HG03457 (cell line): ENCODE measurements at regions not wholly inside any gene's neighbourhood (a gene's known extent, or its start where the extent isn't known, plus 50 kb on each side); places are given as distances from the start of the nearest gene placed in this dataset.

Source experiments
- ATAC-seq: cut with Tn5 transposase; IDR thresholded peaks from one replicate; pipeline ENCODE4 v1.9.1; 2021; ENCODE audit warnings: moderate number of reproducible peaks; ENCODE audit not compliant: unreplicated experiment

DNA sequence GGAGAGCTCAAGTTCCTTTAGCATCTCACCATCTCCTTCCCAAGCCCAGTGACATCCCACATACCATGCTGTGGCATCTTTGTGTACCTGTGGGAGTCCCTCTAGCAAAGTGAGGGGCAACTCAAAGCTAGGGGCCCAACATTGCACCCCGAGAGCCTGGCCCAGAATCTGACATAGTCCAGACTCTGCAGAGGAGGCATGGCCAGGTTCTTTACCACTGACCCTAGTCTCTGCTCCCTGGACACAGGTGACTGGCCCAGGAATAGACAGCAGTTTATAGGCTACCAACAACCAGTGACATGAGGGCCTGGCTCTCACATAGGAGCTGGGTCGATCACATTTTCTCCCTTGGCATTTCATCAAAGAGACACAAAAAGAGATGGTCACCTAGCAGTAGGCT is 444.0 kb upstream of the ZMIZ1 start:
- ATAC-seq, result no peak

DNA sequence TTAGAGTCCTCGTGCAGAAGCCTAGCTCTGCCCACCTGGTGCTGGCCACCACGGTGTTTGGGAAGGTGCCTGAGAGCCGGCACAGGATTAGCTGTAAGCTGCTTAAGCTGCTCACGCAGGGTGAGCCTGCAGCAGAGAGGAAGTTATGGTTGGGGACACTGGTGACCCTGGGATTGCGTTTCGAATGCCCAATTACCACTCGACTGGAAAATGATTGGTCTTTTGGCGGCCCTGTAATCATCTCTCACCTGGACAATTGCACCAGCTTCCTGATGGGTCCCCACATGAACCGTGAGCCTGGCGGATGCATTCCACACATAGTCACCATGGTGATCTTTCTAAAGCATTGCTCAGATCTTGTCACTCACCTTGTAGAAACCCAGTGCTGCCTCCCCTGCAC is 442.3 kb upstream of the ZMIZ1 start:
- no peak for ATAC-seq

DNA sequence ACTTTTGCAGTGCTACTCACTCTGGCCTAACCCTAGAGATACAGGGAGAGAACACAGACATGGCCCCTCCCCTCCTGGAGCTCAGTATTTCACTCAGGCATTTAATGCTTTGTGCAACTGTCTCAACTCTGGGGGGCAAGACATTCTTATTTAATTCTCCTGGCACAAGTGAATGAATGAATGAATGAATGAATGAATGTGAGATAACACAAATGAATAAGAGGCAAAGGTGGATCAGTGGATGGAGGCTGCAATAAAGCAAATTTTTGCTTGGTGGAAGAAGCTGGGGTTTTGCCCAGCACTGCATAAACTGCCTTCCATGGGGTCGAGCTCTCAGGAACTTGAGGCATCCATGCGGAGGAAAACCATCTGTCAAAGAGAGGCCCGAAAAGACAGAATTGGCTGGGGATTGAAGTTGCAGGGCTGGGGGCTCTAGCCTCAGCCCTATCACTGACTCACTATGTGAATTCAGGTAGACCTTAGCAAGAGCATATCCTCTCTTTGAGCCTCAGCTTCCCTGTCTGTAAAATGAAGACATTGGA is 441.4 kb upstream of the ZMIZ1 start:
- ATAC-seq, result no peak

DNA sequence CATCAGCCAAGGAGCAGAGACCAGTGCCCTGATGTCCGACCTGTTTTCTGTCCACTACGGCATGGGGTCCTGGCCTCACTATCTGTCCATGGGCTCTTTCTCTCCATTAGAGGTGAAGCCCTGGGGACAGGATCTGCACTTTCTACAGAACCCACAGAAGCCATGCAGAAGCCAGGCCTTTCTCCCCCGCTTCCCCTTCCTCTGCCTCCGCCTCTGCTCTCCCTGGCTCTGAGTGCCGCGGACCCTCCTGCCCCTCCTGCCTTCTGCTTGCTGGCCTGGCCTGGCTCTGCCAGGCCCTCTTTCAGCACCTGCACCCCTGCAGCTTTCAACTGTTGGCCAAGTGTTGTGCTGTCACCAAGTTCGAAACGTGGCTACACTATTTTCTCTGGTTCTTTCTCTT is 439.8 kb upstream of the ZMIZ1 start:
- ATAC-seq, result no peak

DNA sequence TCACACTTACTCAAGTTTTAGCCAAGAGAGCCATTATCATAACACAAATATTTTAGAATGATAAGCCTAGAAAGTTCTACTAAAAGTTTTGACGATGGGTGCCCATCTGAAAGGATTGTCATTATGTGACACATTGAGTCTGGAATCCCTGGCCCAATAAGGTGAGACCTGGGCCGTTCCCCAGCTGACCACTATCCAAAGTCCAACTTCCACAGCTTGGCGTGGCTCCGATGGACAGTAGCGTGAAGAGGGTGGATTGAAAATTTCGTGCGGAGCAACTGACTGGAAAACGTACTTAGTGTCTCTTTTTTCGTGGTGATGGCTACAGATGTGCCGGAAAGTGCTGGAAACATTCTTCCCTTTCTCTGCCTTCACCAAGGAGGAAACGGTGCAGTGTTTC is 439.0 kb upstream of the ZMIZ1 start:
- no peak for ATAC-seq

DNA sequence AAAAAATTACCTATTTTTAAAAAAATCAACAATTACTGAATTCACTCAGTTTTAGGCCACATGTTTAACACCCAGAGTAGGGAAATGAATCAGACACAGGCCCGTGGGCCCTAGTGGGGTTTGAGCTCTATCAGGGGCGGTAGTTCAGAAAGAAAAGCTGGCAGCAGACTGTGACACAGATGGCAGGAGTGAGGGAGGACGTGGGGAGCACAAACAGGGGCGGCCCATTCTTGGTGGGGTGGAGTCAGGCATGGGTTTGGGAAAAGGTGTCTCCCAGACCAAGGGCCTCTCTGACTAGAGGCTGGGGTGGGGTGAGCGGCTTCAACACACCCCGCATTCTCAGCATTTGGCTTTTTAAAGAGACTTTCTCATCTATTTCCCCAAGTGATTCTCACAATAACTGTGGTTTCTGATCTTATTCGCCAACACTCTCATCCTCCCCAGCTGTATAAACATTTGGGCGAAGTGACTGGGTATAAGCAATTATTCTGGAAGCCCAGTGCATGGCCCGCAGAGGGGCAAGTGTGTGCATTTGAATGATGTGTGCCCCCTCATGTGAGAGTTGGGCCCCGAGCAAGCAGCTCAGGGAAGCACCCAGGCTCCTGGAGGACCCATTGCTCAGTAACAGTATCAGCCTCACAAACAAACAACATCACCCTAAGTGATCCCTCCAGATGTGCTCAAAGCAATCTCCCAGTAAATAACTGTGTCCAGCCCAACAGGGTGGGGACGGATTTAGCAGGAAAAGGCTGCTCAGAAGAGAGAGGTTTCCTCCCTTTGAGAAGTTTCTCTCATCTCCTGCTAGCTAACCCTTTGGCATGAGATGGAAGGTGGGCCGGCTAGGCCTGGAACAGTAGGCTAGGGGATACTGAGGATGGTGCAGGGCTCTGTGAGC is 437.6 kb upstream of the ZMIZ1 start:
- no peak for ATAC-seq

DNA sequence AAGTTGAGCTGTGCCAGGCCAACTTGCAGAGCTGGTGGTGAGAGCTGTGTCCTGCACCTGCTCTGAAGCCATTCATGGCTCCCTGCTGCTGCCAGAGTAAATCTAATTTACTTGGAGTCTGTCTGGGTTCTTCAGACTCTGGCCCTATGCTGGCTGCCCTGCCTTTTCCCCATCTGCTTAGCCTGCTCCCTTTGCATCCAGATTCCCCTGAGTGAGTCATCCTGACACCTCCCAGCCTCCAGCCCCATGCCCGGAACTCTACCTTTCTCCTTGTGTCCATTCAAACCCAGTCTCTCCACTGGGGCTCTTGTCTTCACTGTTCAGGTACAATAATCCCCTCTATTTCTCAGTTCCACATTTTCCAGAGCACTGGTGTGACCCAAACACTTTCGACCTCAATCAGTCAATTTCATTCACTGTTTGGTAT is 434.4 kb upstream of the ZMIZ1 start:
- ATAC-seq, result no peak

DNA sequence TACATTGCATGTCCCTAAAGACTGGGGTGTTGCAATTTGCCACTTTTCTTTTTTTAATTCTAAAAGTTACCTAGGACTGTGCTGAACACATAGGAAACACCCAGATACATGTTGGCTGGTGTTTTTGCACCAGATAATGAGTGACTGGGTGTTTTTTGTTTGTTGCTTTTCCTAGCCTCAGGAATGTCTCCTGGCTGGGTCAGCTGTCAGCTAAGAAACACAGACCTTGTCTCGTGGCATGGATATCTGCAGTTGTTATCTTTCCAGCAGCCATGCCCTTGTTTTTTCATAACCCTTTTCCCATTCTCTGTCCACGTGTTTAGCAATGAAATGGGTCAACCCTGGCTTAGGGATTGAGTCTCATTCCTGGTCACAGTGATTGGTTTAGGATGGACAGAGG is 433.9 kb upstream of the ZMIZ1 start:
- ATAC-seq, result no peak

DNA sequence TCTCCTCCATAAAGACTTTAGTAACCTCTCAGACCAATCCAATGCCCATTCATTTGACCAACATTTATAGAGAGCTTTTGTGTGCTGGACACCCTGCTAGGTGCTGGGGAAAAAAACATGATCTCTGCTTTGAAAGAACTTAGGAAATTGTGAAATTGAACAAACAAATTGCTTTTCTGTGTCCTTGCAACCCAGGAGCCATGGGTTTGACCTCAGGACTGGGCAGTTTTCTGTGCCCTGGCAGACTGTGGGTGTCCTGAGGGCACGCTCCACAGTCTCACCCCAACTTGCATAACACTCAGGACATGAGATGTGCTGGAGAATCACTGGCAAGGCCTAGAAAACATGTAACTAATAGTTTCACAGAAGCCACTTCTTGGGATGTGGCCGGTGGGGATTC is 429.1 kb upstream of the ZMIZ1 start:
- no peak for ATAC-seq

DNA sequence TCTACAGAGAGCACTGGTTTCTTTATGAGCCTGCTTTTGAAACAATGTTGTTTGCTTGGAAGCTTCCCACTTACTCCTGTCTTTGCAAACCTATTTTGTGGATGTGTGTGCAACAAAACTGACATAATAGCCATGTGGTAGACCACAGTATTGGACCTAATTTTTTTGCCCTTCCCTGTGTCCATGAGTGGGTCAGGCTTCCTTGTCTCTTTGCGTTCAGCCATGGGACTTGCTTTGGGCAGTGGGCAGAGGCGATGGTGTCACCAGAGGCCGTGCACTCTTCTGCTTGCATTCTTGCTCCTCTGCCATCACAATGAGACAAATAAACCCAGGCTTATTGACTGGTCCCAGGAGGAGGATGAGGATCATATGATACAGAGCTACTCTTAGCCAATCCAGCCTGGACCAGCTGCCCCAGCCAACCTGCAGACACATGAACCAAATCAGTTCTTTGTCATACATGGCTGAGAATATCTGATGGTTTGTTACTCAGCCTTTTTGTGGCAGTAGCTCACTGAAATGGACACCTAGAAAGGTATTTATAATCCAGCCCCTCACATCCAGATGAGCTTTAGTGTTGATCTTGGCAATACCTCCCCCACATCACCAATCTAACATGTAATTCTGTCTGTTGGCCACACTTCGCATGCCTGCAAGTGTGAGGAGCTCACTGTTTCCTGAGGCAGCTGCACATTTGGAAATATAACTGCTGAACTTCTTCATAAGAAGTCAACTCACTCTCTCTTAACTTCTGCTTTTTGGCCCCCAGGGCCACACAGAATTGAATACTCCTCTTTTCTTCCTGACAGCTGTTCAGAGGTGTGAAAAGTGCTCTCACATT is 427.8 kb upstream of the ZMIZ1 start:
- ATAC-seq, result no peak

DNA sequence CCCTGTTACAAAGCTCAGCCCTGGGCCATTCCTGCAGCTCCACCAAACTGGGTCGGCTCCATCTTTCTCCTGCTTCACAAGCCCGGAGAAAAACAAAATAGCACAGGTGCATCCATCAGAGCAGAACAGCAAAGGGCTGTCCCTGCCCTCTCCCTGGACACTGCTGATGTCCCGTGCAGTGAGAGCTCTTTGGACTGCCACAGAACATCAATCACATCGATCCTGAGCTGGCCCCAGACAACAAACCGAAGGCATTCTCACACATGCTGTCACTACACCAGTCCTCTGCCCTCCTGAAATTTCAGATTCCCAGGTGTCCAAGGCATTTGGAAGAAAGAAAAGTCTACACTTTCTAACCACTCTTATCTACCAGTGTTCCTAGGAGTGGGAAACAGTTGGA is 427.1 kb upstream of the ZMIZ1 start:
- no peak for ATAC-seq

DNA sequence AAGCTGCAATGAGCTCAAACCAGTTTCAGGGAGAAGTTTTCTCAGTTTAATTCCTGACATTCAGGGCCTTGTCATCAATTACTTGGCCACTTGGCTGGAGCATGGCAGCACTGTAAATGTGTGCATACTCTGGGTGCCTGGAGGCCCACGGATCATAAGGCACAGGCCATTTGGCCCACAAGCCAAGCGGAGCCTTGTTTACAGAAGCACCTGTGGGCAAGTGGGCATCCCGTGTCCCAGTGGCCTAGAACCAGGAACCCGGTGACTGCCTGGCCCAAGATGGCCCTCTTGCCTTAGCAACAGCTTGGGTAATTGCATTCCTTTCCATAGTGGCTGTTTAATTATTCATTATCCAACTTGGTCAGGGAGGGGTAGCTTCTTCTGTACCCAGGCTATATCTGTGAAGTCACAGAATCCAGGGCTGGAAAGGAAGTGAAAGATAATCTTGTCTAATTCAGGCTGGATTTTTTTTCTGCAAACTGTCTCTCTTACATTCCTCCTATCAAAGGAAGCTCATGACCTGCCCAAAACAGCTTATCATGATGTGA is 426.4 kb upstream of the ZMIZ1 start:
- no peak for ATAC-seq

DNA sequence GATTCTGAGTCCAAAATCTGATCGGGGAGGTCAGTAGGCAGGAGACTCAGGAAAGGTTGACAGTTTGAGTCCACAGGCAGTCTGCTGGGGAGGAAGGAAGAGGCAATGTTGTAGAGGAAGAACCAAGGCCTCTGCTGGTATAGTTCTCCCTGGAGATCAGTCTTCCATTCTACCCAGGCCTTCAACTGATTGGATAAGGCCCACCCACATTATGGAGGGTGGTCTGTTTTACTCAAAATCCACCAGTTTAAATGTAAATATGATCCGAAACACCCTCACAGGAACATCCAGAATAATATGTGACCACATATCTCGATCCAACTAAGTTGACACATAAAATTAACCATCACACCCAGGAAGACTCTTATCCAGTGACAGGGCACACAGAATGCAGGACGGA is 425.3 kb upstream of the ZMIZ1 start:
- no peak for ATAC-seq

DNA sequence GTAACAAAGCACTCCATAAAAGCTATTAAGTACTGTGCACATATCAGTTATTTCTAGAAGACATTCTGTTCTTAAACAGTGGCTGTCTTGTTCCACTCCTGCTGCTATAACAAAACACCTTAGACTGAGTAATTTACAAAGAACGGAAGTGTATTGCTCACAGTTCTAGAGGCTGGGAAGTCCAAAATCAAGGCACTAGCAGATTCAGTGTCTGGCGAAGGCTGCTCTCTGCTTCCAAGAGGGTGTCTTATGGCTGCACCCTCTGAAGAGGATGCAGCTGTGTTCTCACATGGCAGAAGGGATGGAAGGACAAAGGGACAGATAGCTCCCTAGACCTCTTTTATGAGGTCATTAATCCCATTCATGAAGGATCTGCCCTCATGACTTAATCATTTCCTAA is 424.2 kb upstream of the ZMIZ1 start:
- ATAC-seq, result no peak

DNA sequence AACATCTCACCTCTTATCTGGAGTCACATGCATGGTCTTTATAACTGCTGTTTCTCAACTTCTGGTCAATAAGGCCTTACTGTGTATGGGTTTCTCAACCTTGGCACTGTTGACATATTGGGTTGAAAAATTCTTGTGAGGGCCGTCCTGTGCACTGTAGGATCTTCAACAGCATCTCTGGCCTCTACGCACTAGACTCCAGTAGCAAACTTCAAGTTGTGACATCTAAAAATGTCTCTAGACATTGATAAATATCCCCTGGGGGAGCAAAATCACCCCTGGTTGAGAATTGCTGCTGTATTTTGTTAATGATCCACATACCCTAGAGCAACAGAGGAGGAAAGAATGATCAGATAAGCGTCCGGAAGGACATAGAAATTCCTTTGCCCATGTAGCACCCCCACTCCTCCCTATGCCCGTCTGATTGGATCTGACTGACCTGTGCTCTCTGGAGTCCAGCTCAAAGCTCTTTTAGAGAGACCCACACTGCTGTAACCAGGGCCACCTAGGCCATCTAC is 423.5 kb upstream of the ZMIZ1 start:
- no peak for ATAC-seq

DNA sequence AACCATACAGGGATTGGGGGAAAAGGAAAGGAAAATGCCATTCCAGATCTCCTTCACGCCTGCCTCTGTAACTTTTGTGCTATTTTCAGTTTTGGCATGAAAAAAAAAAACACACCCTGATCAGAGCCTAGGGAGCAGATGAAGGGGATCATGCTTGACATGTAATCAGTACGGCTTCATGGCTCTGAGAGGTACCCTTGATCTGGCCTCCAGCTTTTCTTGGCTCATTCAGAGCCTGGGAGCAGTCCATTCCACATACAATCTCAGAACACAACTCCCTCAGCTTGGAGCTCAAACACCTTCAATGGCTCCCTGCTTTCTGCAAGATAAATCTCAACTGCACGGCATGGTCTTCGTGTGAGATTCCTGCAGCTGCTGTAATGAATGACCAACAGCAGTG is 422.8 kb upstream of the ZMIZ1 start:
- ATAC-seq, result no peak

DNA sequence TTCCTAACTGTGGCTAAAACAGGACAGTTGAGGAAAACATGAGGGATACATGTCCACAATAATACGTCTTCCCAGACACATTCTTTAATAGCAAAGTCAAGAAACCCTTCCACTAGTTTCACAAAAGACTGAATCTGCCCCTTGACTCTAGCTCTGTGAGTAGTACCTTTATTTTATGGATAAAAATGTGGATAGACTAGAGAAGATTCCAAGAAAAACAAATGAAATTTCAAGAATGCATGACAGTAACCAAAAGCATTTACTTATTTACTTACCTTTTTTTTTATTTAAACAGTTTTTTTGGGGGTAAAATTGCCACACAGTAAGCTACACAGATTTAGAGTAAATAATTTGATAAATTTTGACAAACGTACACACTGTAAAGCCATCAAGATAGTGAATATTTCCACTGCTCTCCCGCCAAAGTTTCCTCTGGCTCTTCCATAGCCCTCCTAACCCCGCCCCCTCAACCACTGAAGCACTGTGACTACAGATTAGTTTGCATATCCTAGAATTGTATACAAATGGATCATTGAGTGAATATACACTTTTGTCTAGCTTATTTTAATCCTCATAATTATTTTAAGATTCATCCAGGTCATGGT is 420.4 kb upstream of the ZMIZ1 start:
- no peak for ATAC-seq

DNA sequence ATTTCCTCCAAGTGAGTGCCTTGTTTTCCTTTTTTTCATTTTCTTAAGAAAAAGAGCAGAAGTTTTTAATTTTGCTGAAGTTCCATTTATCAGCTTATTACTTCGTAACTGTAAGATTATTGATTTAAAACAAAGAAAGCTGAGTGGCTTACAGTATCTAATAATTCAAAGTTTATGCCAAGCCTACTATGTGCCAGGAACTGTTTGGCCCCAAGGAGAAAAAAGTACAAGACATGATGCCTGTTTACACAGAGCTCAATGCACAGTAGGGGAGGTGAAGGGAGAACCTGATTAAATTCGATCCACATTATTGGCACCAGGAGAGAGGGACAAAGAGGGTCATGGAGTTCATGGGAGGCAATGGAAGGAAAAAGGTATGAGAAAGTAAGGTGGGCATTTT is 419.3 kb upstream of the ZMIZ1 start:
- ATAC-seq, result no peak

DNA sequence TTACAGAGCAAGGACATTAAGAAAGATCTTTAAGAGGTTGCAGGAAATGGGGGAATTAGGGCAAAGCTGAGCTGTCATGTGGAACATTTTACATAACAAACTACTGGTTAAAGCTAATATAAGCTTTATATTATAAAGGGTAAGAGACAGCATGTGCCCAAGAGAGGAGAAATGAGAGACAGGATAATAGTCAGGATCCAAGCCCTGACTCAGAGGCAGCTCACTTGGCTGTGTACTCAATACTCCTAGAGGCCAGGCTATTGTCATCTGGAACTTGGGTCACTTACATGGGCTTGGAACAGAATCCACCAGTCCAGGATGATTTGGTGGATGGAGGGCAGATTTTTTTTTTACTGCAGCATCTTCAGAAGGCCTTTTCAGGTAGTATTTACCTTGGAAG is 418.6 kb upstream of the ZMIZ1 start:
- no peak for ATAC-seq

DNA sequence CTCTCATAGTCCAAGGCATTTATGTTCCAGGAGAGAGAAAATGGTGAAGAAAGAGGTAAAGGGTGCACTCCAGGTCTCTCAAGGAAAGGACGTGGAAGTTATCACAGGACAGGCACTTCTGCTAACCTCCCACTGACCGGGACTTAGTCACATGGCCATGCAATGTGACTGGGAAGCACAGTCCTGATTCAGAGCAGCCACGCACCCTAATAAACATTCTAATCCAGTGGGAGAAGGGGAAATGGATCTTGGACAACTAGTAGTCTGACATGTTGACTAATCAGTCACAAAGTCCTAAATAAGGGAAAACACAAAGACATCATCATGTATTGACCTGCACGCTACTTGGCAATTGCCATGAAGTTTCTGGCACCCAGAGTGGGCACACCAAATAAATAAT is 417.5 kb upstream of the ZMIZ1 start:
- no peak for ATAC-seq

DNA sequence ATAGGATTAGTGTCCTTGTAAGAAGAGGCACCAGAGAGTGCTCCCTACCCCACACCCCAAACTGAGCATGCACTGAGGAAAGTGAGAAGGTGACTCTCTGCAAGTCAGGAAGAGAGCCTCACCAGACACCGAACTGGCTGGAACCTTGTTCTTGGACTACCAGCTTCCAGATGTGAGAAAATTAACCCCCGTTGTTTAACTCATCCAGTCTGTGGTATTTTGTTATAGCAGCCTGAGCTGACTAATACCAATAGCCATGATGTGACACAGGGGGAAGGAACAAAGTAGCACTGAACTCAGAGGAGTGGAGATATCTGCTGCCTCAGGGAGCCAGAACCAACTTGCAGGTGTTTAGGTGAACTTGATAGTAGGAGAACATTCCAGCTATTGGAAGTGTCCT is 415.2 kb upstream of the ZMIZ1 start:
- no peak for ATAC-seq
